ENCODE measurements at regions not wholly inside any gene's neighbourhood (a gene's known extent, or its start where the extent isn't known, plus 50 kb on each side); places are given as distances from the start of the nearest gene placed in this dataset.

DNA sequence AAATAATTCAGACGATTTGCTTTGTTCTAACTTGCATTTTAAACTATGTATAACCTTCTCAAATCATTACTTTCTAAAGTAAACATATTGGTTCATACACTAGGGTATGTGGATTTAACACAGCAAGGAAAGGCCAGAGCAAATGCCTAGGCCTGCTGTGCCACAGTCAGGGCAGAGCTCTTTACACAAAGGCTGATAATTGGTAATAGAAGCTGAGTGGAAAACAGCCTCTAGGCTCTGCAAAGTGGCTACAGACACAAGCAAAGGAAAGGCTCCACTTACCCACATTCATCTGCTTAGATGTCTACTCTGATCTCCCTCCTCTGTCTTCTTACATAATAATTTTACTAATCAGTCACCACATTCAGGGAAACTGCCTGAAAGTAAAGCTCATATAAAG, 382.9 kb downstream of the OLFM4 start:
- TF ChIP-seq, protein P1, sequence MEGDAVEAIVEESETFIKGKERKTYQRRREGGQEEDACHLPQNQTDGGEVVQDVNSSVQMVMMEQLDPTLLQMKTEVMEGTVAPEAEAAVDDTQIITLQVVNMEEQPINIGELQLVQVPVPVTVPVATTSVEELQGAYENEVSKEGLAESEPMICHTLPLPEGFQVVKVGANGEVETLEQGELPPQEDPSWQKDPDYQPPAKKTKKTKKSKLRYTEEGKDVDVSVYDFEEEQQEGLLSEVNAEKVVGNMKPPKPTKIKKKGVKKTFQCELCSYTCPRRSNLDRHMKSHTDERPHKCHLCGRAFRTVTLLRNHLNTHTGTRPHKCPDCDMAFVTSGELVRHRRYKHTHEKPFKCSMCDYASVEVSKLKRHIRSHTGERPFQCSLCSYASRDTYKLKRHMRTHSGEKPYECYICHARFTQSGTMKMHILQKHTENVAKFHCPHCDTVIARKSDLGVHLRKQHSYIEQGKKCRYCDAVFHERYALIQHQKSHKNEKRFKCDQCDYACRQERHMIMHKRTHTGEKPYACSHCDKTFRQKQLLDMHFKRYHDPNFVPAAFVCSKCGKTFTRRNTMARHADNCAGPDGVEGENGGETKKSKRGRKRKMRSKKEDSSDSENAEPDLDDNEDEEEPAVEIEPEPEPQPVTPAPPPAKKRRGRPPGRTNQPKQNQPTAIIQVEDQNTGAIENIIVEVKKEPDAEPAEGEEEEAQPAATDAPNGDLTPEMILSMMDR (conservative IDR thresholded peaks at IDR 0.05 in 1 of 2, IDR thresholded peaks at IDR 0.05 in 1 of 2; ENCODE audit: extremely low read depth in 1 of 2, insufficient read depth in 1 of 2, low read depth in 1 of 2, low read length in 2 of 2) = no peak
- TF ChIP-seq EZH2 (IDR thresholded peaks at IDR 0.05; ENCODE audit: borderline replicate concordance, low read length) = no peak
